LNCAP (cell line): ENCODE measurements at regions not wholly inside any gene's neighbourhood (a gene's known extent, or its start where the extent isn't known, plus 50 kb on each side); places are given as distances from the start of the nearest gene placed in this dataset.

Experiments
- TF ChIP-seq, protein P1 (sequence below): fragments of 450-650 bp; IDR thresholded peaks from 2 replicates; pipeline ENCODE4 v1.5.1; 2017; ENCODE audit warnings: mild to moderate bottlenecking

DNA sequence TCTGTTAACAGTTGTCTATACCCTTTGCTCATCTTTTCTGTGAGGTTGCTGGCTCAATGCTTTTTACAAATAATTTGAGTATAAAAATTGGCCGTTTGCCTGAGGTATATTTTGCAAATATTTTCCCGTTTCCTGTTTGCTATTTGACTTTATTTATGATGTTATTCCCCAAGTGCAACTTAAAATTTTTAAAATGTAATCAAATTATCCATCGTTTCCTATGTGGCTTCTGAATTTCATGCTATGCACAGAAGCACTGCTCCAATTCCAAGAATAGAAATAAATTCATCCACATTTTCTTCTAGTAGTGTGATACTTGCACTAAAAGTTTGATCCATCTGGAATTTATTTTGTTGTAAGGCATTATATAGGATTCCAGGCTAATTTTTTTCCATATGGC lies 123.6 kb downstream of the ZNF608 start:
- TF ChIP-seq, protein P1, sequence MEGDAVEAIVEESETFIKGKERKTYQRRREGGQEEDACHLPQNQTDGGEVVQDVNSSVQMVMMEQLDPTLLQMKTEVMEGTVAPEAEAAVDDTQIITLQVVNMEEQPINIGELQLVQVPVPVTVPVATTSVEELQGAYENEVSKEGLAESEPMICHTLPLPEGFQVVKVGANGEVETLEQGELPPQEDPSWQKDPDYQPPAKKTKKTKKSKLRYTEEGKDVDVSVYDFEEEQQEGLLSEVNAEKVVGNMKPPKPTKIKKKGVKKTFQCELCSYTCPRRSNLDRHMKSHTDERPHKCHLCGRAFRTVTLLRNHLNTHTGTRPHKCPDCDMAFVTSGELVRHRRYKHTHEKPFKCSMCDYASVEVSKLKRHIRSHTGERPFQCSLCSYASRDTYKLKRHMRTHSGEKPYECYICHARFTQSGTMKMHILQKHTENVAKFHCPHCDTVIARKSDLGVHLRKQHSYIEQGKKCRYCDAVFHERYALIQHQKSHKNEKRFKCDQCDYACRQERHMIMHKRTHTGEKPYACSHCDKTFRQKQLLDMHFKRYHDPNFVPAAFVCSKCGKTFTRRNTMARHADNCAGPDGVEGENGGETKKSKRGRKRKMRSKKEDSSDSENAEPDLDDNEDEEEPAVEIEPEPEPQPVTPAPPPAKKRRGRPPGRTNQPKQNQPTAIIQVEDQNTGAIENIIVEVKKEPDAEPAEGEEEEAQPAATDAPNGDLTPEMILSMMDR: no peak

DNA sequence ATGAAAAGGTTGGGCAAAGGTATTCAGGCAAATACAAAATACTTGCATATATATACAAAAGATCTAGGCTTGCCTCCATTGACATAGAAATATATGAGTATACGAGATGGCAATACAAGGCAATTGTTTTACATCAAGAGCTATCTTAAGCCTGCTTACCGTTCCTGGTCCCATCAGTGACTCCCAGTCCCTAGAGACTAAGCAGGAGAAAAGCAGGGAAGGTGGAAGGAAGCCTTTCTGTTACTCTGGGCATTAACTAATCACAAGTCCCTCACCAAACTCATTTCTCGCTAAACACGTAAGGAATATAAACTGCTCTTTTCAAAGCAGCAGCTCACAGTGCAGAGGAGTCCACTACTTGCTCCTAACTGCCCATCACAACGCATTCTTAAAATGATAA lies 125.2 kb downstream of the ZNF608 start:
- TF ChIP-seq, protein P1: no peak

DNA sequence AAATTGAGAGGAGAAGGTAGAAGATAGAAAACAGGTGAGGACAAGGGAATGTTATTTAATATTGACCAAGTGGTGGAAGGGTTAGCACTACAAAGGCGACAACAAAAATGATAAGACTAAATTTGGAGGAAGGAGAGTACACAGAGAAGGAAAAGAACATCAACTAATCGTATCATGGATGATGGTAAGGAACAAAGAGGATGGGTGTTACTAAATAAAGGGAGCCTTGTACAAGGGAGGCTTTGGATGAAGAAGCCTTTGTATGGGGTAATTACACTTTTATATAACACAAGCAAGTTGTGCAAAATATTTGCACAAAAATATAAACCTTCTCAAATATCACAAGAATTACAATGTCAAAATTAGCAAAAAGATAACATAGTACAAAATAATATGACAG lies 125.7 kb downstream of the ZNF608 start:
- TF ChIP-seq, protein P1: no peak

DNA sequence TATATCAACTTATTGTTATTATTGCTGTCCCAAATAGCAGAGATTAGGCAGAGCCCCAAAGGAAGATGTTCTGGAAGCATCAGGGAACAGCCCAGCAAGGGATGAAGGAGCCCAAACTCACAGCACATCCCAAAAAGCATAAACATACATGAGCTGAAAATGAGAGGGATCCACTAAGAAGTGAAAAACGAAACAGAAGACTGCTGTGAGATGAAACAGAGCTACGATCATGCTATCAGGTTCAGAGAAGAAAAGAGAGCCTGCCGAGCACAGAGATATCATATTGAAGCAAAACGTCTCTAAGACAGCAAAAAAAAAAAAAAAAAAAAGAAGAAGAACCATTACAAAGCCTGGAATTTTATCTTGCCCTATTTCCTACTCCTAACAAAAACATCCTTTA lies 127.3 kb downstream of the ZNF608 start:
- TF ChIP-seq, protein P1: no peak

DNA sequence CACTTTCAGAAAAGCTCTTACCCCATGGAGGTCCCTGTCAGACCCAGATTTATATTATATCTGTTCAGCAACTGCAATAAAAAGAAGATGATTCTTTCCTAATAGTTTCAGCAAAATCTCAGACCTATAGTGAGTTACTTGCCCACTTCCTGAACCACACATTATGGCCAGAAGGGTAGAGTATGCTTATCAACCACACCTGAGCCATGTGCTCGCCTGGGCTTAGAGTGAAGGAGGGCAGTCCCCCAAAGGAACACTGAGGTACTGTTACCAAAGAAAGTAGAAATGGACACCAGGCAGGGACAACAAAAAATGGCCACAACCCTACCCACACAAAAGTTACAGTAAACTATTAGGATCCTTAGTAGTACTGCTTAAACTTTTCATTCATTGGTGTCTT lies 128.7 kb downstream of the ZNF608 start:
- TF ChIP-seq, protein P1: no peak

DNA sequence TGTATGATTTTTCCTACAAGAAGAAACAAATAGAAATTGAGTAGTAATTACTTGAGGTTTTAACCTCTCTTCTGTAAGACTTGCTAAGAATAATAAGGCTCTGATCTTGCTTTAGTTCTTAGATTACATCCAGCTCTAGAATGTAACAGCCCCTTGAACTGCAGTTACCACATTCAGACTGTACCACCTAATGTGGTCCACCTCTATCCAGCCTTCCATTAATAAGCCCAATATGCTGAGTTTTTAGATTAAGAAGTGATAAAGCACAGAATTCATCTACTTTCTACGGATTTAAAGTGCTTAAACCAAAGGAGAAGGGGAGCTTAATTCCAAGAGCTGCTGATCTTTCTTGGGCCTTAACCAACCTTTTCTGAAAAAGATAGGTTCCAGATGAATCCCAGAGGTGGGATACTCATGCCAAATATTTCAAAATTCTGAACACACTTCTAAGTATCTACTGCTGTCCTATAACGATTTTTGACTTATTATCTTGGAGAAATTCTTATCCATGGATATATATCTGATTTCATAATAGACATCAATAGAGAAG lies 131.5 kb downstream of the ZNF608 start:
- TF ChIP-seq, protein P1: no peak

DNA sequence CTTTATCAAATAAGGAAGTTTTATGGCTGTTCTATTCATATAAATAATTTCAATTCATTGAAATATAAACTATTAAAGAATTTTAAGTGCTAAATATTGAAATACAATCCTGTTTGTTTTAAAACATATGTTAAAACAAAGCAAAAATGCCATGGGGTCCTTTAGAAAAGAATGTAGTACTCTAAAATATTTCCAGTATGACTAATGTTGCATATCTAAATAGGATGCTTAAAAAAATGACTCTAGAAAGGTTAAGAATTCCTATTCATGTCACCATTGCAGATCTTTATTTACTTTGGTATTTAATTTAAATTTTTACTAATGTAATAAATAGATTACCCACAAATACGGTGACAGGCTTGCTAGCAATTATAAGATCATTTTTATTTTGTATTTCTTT lies 132.3 kb downstream of the ZNF608 start:
- TF ChIP-seq, protein P1: no peak

DNA sequence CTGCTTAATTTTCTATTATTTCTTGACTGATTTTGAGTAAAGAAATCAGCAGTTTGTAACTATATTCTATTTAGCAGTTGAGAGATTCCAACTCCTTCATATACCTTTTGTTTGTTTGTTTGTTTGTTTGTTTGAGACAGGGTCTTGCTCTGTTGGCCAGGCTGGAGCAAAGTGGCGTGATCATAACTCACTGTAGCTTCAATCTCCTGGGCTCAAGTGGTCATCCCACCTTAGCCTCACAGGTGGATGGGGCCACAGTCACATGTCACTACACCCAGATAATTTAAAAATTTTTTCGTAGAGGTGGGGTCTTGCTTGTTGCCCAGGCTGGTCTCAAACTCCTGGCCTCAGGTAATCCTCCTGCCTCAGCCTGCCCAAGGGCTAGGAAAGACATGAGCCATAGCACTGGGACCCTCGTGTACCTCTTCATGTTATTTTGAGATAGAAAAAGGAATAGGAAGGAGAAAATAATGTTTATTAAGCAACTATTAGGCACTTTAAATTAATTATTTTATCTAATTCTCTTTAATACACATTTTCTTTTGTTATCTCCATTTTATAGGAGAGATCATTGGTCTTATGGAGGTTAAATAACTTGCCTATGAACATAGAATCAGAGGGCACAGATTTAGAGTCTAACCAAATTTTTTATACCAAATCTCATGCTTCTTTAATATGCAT lies 133.0 kb downstream of the ZNF608 start:
- TF ChIP-seq, protein P1: no peak
